ENCODE measurements at regions not wholly inside any gene's neighbourhood (a gene's known extent, or its start where the extent isn't known, plus 50 kb on each side); places are given as distances from the start of the nearest gene placed in this dataset.
A peak's percentile ranks its signal among the peaks of the same experiment; 100 is the strongest.

GRCh38 chr1:39116860-39117728, 87.4 kb upstream of the MACF1 start:
- H3K9me3 ChIP-seq = no peaks in the 10 kb centered on the region
- TF ChIP-seq, protein P1, sequence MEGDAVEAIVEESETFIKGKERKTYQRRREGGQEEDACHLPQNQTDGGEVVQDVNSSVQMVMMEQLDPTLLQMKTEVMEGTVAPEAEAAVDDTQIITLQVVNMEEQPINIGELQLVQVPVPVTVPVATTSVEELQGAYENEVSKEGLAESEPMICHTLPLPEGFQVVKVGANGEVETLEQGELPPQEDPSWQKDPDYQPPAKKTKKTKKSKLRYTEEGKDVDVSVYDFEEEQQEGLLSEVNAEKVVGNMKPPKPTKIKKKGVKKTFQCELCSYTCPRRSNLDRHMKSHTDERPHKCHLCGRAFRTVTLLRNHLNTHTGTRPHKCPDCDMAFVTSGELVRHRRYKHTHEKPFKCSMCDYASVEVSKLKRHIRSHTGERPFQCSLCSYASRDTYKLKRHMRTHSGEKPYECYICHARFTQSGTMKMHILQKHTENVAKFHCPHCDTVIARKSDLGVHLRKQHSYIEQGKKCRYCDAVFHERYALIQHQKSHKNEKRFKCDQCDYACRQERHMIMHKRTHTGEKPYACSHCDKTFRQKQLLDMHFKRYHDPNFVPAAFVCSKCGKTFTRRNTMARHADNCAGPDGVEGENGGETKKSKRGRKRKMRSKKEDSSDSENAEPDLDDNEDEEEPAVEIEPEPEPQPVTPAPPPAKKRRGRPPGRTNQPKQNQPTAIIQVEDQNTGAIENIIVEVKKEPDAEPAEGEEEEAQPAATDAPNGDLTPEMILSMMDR (IDR thresholded peaks at IDR 0.05) = no peak
- no peak for TF ChIP-seq POLR2AphosphoS5 (IDR thresholded peaks at IDR 0.05)
- TF ChIP-seq POLR2A (IDR thresholded peaks at IDR 0.05) = no peak
- H3K4me1 ChIP-seq = peaks cover 24 to 79% (median 45%) of the 10 kb centered on the region in 3 donors
- ATAC-seq = no peak
- peak overlapping the region in 3 of 4 donors; percentile 14 to 52 (median 21) for H3K27ac ChIP-seq
- no peak overlapping the region for H3K4me3 ChIP-seq
- H3K36me3 ChIP-seq = peaks cover 0 to 5% of the 10 kb centered on the region in 2 donors
- H3K27me3 ChIP-seq = no peaks in the 10 kb centered on the region
- WGBS, 2 donors (ENCODE audit: low coverage in 1 of 2) = 80 to 97% methylated on average over 3 of the region's 3 CpGs

GRCh38 chr1:39117899-39118450, 86.5 kb upstream of the MACF1 start:
- no peak for ATAC-seq
- Histone ChIP-seq H3K4me3 (no peak overlapping the region), H3K27me3 (no peaks in the 10 kb centered on the region), H3K9me3 (no peaks in the 10 kb centered on the region), H3K27ac (peak overlapping the region in 3 of 4 donors; percentile 21 to 52 (median 50)), H3K36me3 (peaks cover 0 to 10% of the 10 kb centered on the region in 2 donors), H3K4me1 (peaks cover 24 to 70% (median 44%) of the 10 kb centered on the region in 3 donors)
- 17% methylated on average over 1 of the region's 1 CpG; no CpG with 5 or more reads in 1 of the 2 donors for whole genome bisulfite sequencing, 2 donors (ENCODE audit: low coverage in 1 of 2)
- TF ChIP-seq POLR2A (IDR thresholded peaks at IDR 0.05) (no peak), POLR2AphosphoS5 (IDR thresholded peaks at IDR 0.05) (no peak), EP300 (IDR thresholded peaks at IDR 0.05) (no peak)
- TF ChIP-seq, protein P1 (IDR thresholded peaks at IDR 0.05) = no peak

DNA sequence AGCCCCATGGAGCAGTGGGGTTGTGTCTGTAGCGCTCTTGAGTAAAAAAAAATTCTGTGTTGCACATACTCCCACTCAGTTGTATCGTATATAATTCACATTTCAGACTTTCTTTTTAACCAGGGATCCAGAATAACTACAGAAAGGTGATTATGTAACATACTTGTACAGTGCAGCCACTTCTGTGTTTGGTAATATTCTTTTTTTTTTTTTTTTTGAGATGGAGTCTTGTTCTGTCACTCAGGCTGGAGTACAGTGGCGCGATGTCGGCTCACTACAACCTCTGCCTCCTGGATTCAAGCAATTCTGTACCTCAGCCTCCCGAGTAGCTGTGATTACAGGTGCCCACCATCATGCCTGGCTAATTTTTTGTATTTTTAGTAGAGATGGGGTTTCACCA, 82.4 kb upstream of the MACF1 start:
- Histone ChIP-seq H3K9me3 (no peaks in the 10 kb centered on the region), H3K4me3 (no peak overlapping the region), H3K27me3 (no peaks in the 10 kb centered on the region), H3K27ac (no peak overlapping the region), H3K4me1 (peaks cover 4 to 39% (median 16%) of the 10 kb centered on the region in 3 donors), H3K36me3 (peaks cover 0 to 10% of the 10 kb centered on the region in 2 donors)
- TF ChIP-seq, protein P1 (IDR thresholded peaks at IDR 0.05) = no peak
- TF ChIP-seq EP300 (IDR thresholded peaks at IDR 0.05) = no peak
- TF ChIP-seq POLR2A (IDR thresholded peaks at IDR 0.05) = no peak
- TF ChIP-seq POLR2AphosphoS5 (IDR thresholded peaks at IDR 0.05) = no peak
- WGBS, 2 donors (ENCODE audit: low coverage in 1 of 2) = 69 to 97% methylated on average over 2 to 6 of the region's 6 CpGs
- ATAC-seq = no peak

DNA sequence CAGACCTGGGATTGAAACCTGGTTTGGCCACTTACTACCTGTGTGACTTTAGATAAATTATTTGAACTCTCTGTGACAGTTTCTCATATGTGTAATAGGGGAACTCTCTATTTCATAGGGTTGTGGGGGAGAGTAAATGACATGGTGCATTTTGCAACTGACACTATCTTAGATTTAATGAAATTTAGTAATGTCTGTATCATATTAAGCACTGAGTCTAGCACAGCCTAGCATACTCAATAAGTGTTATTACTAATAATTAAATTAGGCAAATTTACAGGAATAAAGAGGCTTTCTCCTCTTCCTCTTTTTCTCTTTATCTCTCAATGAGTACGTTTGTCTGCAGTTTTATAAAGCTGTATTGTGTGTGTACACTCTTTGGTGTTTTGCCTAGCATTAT, 80.2 kb upstream of the MACF1 start:
- H3K36me3 ChIP-seq = peaks cover 0 to 10% of the 10 kb centered on the region in 2 donors
- WGBS, 2 donors (ENCODE audit: low coverage in 1 of 2) = 70 to 83% methylated on average over 1 of the region's 1 CpG
- peaks cover 5 to 41% (median 13%) of the 10 kb centered on the region in 3 donors for H3K4me1 ChIP-seq
- H3K27ac ChIP-seq = no peak overlapping the region
- TF ChIP-seq, protein P1 (IDR thresholded peaks at IDR 0.05) = no peak
- TF ChIP-seq EP300 (IDR thresholded peaks at IDR 0.05) (no peak), POLR2AphosphoS5 (IDR thresholded peaks at IDR 0.05) (no peak), POLR2A (IDR thresholded peaks at IDR 0.05) (no peak)
- H3K4me3 ChIP-seq = no peak overlapping the region
- H3K27me3 ChIP-seq = no peaks in the 10 kb centered on the region
- no peaks in the 10 kb centered on the region for H3K9me3 ChIP-seq
- ATAC-seq = no peak
